Lung (tissue), 11 donors: ENCODE measurements at regions not wholly inside any gene's neighbourhood (a gene's known extent, or its start where the extent isn't known, plus 50 kb on each side); places are given as distances from the start of the nearest gene placed in this dataset.
"Not testable (repeated sequence)": the region's sequence is repeated elsewhere in the genome, so short reads cannot be mapped to it uniquely, and the experiment has no call there.

Source experiments
- ATAC-seq: fragments of 200-7000 bp; cut with Tn5 transposase; one replicate; pipeline ENCODE4 v1.9.1; 2020; ENCODE audit warnings: moderate number of reproducible peaks; ENCODE audit not compliant: insufficient read depth, low FRiP score
- DNase-seq, 3 donors: peaks; one replicate each; pipeline ENCODE4 v3.0.0-alpha.2; 2013 to 2017
- H3K27ac ChIP-seq, 2 donors: one replicate each; pipeline ENCODE4 v1.5.1; 2013; ENCODE audit warnings: mild to moderate bottlenecking in 2 of 2, moderate library complexity in 2 of 2, control low read depth in 1 of 2, inconsistent platforms in 1 of 2, low read depth in 1 of 2, low read length in 1 of 2
- H3K27me3 ChIP-seq, 3 donors: one replicate each; pipeline ENCODE4 v1.5.1; 2013; ENCODE audit warnings: low read length in 2 of 3; ENCODE audit not compliant: control insufficient read depth in 3 of 3, insufficient read depth in 3 of 3
- H3K36me3 ChIP-seq, 4 donors: one replicate each; pipeline ENCODE4 v1.5.1; 2013; ENCODE audit warnings: low read length in 4 of 4, mild to moderate bottlenecking in 1 of 4, moderate library complexity in 1 of 4; ENCODE audit not compliant: control insufficient read depth in 4 of 4, insufficient read depth in 4 of 4
- H3K4me1 ChIP-seq, 5 donors: one replicate each; pipeline ENCODE4 v1.5.1; 2013; ENCODE audit warnings: low read length in 5 of 5, mild to moderate bottlenecking in 2 of 5, moderate library complexity in 1 of 5; ENCODE audit not compliant: control insufficient read depth in 5 of 5, insufficient read depth in 5 of 5
- H3K4me3 ChIP-seq: one replicate; pipeline ENCODE4 v1.5.1; 2013; ENCODE audit warnings: mild to moderate bottlenecking, control low read depth, moderate library complexity
- H3K9ac ChIP-seq, 2 donors: one replicate each; pipeline ENCODE4 v1.5.1; 2013; ENCODE audit warnings: low read length in 2 of 2, control low read depth in 1 of 2; ENCODE audit not compliant: insufficient read depth in 1 of 2
- H3K9me3 ChIP-seq, 4 donors: one replicate each; pipeline ENCODE4 v1.5.1; 2013; ENCODE audit warnings: low read length in 3 of 4, mild to moderate bottlenecking in 1 of 4, moderate library complexity in 1 of 4; ENCODE audit not compliant: control insufficient read depth in 4 of 4, insufficient read depth in 3 of 4
- WGBS, 2 donors: extraction: QIAGEN DNeasy Blood & Tissue Kit; methylation state at CpG; one replicate each; pipeline ENCODE4 v1.1.7; 2013; 5-methylcytosine and 5-hydroxymethylcytosine counted together
- TF ChIP-seq, protein P1 (sequence below): IDR thresholded peaks from 2 replicates; pipeline ENCODE4 v1.5.1; 2012; ENCODE audit warnings: mild to moderate bottlenecking; ENCODE audit errors: control extremely low read depth, extremely low read depth
- donor health status: control.
- donor health status: control.
- donor health status: Bipolar disorder and iron deficiency.
- donor health status: healthy.
- donor health status: DM: yes; HTN: yes; CAD: no.

DNA sequence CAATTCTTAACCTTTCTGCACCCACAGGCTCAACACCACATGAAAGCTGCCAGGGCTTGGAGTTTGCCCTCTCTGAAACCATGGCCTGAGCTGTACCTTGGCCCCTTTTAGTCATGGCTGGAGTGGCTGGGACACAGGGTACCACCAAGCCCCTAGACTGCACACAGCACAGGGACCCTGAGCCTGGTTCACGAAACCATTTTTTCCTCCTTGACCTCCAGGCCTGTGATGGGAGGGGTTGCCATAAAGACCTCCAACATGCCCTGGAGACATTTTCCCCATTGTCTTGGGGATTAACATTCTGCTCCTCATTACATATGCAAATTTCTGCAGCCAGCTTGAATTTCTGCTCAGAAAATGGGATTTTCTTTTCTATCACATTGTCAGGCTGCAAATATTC, 113.4 kb downstream of the XPNPEP1 start:
- H3K9ac ChIP-seq, H3K27me3 ChIP-seq, H3K4me1 ChIP-seq, H3K36me3 ChIP-seq, H3K9me3 ChIP-seq, H3K27ac ChIP-seq, ATAC-seq, H3K4me3 ChIP-seq, DNase-seq: not testable (repeated sequence)
- WGBS, 2 donors = 84 to 100% methylated on average over 1 of the region's 1 CpG

GRCh38 chr10:109801191-109801590, 122.1 kb downstream of the XPNPEP1 start:
- H3K9me3 ChIP-seq, H3K4me1 ChIP-seq, H3K27me3 ChIP-seq, DNase-seq, H3K4me3 ChIP-seq, H3K27ac ChIP-seq, H3K36me3 ChIP-seq, H3K9ac ChIP-seq, ATAC-seq: not testable (repeated sequence)
- WGBS, 2 donors = 87 to 93% methylated on average over 14 of the region's 14 CpGs

DNA sequence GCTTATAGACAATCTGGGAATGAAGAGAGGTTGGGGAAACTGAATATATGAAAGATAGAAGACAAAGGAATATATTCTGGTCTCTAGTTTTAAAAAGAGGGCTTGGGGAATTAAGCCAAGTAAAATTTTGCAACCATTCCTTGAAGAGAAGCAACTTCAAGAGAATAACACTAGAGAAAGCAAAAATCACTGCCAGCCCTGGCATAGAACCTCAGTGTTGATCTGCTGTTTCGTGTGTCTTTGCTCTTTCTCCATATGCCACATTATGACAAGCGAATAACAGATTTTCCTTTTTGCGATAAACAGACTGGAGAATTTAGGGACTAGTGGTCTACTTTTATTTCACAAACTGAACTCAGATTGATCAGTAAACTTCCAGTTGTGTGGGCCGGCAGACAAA, 132.7 kb downstream of the XPNPEP1 start:
- no peak overlapping the region for H3K27ac ChIP-seq
- no peak for ATAC-seq
- TF ChIP-seq, protein P1, sequence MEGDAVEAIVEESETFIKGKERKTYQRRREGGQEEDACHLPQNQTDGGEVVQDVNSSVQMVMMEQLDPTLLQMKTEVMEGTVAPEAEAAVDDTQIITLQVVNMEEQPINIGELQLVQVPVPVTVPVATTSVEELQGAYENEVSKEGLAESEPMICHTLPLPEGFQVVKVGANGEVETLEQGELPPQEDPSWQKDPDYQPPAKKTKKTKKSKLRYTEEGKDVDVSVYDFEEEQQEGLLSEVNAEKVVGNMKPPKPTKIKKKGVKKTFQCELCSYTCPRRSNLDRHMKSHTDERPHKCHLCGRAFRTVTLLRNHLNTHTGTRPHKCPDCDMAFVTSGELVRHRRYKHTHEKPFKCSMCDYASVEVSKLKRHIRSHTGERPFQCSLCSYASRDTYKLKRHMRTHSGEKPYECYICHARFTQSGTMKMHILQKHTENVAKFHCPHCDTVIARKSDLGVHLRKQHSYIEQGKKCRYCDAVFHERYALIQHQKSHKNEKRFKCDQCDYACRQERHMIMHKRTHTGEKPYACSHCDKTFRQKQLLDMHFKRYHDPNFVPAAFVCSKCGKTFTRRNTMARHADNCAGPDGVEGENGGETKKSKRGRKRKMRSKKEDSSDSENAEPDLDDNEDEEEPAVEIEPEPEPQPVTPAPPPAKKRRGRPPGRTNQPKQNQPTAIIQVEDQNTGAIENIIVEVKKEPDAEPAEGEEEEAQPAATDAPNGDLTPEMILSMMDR = no peak
- no peaks in the 10 kb centered on the region for H3K27me3 ChIP-seq
- no peaks in the 10 kb centered on the region for H3K4me1 ChIP-seq
- H3K4me3 ChIP-seq = no peak overlapping the region
- H3K9me3 ChIP-seq = peaks cover 0 to 5% (median 0%) of the 10 kb centered on the region in 4 donors
- no peak overlapping the region for H3K9ac ChIP-seq
- no peaks in the 10 kb centered on the region for H3K36me3 ChIP-seq
- 83 to 88% methylated on average over 4 of the region's 4 CpGs for WGBS, 2 donors
- DNase-seq = peak in 2 of 3 donors; percentile 2 to 42

DNA sequence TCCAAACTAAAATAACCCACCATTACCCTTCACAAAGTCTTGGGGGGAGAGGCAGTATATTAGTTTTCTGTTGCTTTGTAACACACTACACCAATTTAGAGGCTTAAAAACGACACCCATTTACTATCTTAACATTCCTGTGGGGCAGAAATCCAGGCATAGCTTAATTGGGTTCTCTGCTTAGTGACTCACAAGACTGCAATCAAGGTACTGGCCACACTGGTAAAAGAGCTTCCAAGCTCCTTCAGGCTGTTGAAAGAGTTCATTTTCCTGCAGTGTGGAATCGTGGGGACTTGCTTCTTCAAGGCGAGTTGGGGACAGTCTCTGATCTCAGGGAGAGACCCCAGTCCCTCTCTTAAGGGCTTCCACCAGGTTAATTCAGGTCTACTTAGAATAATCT, 139.1 kb downstream of the XPNPEP1 start:
- no peak for ATAC-seq
- WGBS, 2 donors = 64 to 78% methylated on average over 3 of the region's 3 CpGs
- no peak for DNase-seq
- TF ChIP-seq, protein P1 = no peak
- Histone ChIP-seq H3K4me1 (no peaks in the 10 kb centered on the region), H3K27ac (no peak overlapping the region), H3K36me3 (no peaks in the 10 kb centered on the region), H3K4me3 (no peak overlapping the region), H3K9me3 (no peaks in the 10 kb centered on the region), H3K9ac (no peak overlapping the region), H3K27me3 (no peaks in the 10 kb centered on the region)

- no peaks in the 10 kb centered on the region for H3K9me3 ChIP-seq
- H3K27ac ChIP-seq = no peak overlapping the region
- 85 to 88% methylated on average over 5 of the region's 5 CpGs for WGBS, 2 donors
- no peaks in the 10 kb centered on the region for H3K27me3 ChIP-seq
- DNase-seq (no peak), ATAC-seq (no peak)
- no peaks in the 10 kb centered on the region for H3K36me3 ChIP-seq
- no peaks in the 10 kb centered on the region for H3K4me1 ChIP-seq
- no peak overlapping the region for H3K4me3 ChIP-seq
- H3K9ac ChIP-seq = no peak overlapping the region
- TF ChIP-seq, protein P1 = no peak
Observed at GRCh38 chr10:109783286-109783685, 140.0 kb downstream of the XPNPEP1 start.
